ENCODE measurements at regions not wholly inside any gene's neighbourhood (a gene's known extent, or its start where the extent isn't known, plus 50 kb on each side); places are given as distances from the start of the nearest gene placed in this dataset.
"Not testable (repeated sequence)": the region's sequence is repeated elsewhere in the genome, so short reads cannot be mapped to it uniquely, and the experiment has no call there.

- TF ChIP-seq CTCF, POLR2A (IDR thresholded peaks at IDR 0.05): not testable (repeated sequence)
These were observed 247.7 kb upstream of the SLIT2 start for GRCh38 chr4:20003836-20004558.

Measured in adrenal gland (tissue), 5 donors.